Panc1 (cell line): ENCODE measurements at regions not wholly inside any gene's neighbourhood (a gene's known extent, or its start where the extent isn't known, plus 50 kb on each side); places are given as distances from the start of the nearest gene placed in this dataset.
A peak's percentile ranks its signal among the peaks of the same experiment; 100 is the strongest.

Source experiments
- ATAC-seq: fragments of 200-7000 bp; cut with Tn5 transposase; 2 replicates; pipeline ENCODE4 v1.9.1; 2020; ENCODE audit warnings: mild to moderate bottlenecking, moderate library complexity
- BruUV-seq: library from RNA; stranded (reverse); fragments of 400-500 nt; replicated peaks from 2 replicates; lab custom pipeline; 2021; lab: Mats Ljungman, UMichigan
- CTCF ChIA-PET: fragments of 300-600 bp; sonication (Branson Sonifier 250); formaldehyde crosslinking; loops from one replicate; lab custom pipeline; 2022; ENCODE audit warnings: antibody characterized with exemption; lab: Charles Lee
- POLR2A ChIA-PET: fragments of 300-600 bp; sonication (Branson Sonifier 250); formaldehyde crosslinking; loops from one replicate; lab custom pipeline; 2022; ENCODE audit warnings: antibody characterized with exemption; lab: Charles Lee
- DNase-seq: peaks from one replicate; pipeline ENCODE4 v3.0.0-alpha.2; 2010; ENCODE audit warnings: low read depth, low spot score
- H3K27ac ChIP-seq: 2 replicates; pipeline ENCODE4 v1.5.1; 2011; ENCODE audit warnings: mild to moderate bottlenecking, low read length, inconsistent platforms
- H3K27me3 ChIP-seq: fragments of 200-500 bp; sonication (Bioruptor generic); 2 replicates; pipeline ENCODE4 v1.6.0; 2014; ENCODE audit warnings: low read length, inconsistent platforms; ENCODE audit not compliant: control insufficient read depth, insufficient read depth
- H3K36me3 ChIP-seq: fragments of 200-500 bp; sonication (Bioruptor generic); 2 replicates; pipeline ENCODE4 v1.5.1; 2014; ENCODE audit warnings: inconsistent platforms, mild to moderate bottlenecking, low read length, moderate library complexity; ENCODE audit not compliant: control insufficient read depth, insufficient read depth
- H3K4me1 ChIP-seq: 2 replicates; pipeline ENCODE4 v1.5.1; 2011; ENCODE audit warnings: inconsistent platforms, mild to moderate bottlenecking, low read length, moderate library complexity; ENCODE audit not compliant: control insufficient read depth, insufficient read depth
- H3K4me3 ChIP-seq, 2 experiments: 2 replicates each; pipeline ENCODE4 v1.5.1; 2011 to 2012; ENCODE audit warnings: low read depth in 2 of 2, low read length in 2 of 2, mild to moderate bottlenecking in 2 of 2, inconsistent platforms in 1 of 2, moderate library complexity in 1 of 2
- H3K9me3 ChIP-seq: fragments of 200-500 bp; sonication (Bioruptor generic); 2 replicates; pipeline ENCODE4 v1.5.1; 2014; ENCODE audit warnings: low read depth, mild to moderate bottlenecking, inconsistent platforms, low read length, moderate library complexity; ENCODE audit not compliant: control insufficient read depth, insufficient read depth
- CTCF ChIP-seq: fragments of 450-650 bp; IDR thresholded peaks from 2 replicates; pipeline ENCODE4 v1.5.1; 2017; ENCODE audit warnings: mild to moderate bottlenecking
- POLR2AphosphoS5 ChIP-seq: IDR thresholded peaks from 2 replicates; pipeline ENCODE4 v1.6.1; 2012; ENCODE audit warnings: mild to moderate bottlenecking, low read depth, low read length, moderate library complexity
- REST ChIP-seq, 2 experiments: IDR thresholded peaks; 2 replicates each; pipeline ENCODE4 v1.6.1; 2011 to 2012; ENCODE audit warnings: low read depth in 2 of 2, control low read depth in 1 of 2, low read length in 1 of 2, mild to moderate bottlenecking in 1 of 2, moderate library complexity in 1 of 2; ENCODE audit not compliant: insufficient read depth in 1 of 2
- SIN3A ChIP-seq: IDR thresholded peaks from 2 replicates; pipeline ENCODE4 v1.6.1; 2012; ENCODE audit warnings: low read depth, mild to moderate bottlenecking, low read length, moderate library complexity, borderline replicate concordance; ENCODE audit not compliant: insufficient read depth
- TCF7L2 ChIP-seq: IDR thresholded peaks from 2 replicates; pipeline ENCODE4 v1.6.1; 2011; ENCODE audit warnings: mild to moderate bottlenecking, low read depth, low read length, inconsistent platforms
- in situ Hi-C: cut with HindIII; loops from 2 replicates; pipeline ENCODE4 v1.10.0; 2016; ENCODE audit warnings: low sequenced_read_pairs, low pct_unique_long_range_greater_than_20kb
- intact Hi-C: fragments of 100-400 bp; cut with micrococcal nuclease; formaldehyde crosslinking; loops from one replicate; pipeline ENCODE4 v1.10.0; 2022; ENCODE audit not compliant: unreplicated experiment

- CTCF ChIA-PET: no interaction called here
- 0 out of 2 replicates have a peak overlapping the region, but pooled peaks have one; percentile 29 for H3K27ac ChIP-seq
- ATAC-seq (no peak), DNase-seq (no peak)
- no peaks in the 10 kb centered on the region for H3K9me3 ChIP-seq
- in situ Hi-C loops: no loop called here
- no peaks in the 10 kb centered on the region for H3K36me3 ChIP-seq
- no peak overlapping the region for H3K4me3 ChIP-seq
- no peak for TF ChIP-seq POLR2AphosphoS5
- no peak for TF ChIP-seq CTCF
- no peak for TF ChIP-seq TCF7L2
- no peak for TF ChIP-seq REST (IDR thresholded peaks at IDR 0.05; ENCODE audit: insufficient read depth in 1 of 2, low read depth in 2 of 2, low read length in 1 of 2)
- no peak for TF ChIP-seq SIN3A
- BruUV-seq: no TSS peak
- H3K4me1 ChIP-seq: peaks cover 6% of the 10 kb centered on the region; the same call in 1 of the 2 replicates
- intact Hi-C loops: no loop called here
- no peaks in the 10 kb centered on the region for H3K27me3 ChIP-seq
- POLR2A ChIA-PET: no interaction called here
Observed at GRCh38 chr3:14284694-14285547, 106.3 kb downstream of the LSM3 start.

GRCh38 chr3:14285548-14285925, 106.9 kb downstream of the LSM3 start:
- in situ Hi-C loops: no loop called here
- intact Hi-C loops: no loop called here
- no peaks in the 10 kb centered on the region for H3K36me3 ChIP-seq
- H3K4me3 ChIP-seq: no peak overlapping the region
- ATAC-seq: no peak
- no peaks in the 10 kb centered on the region for H3K27me3 ChIP-seq
- no peak for DNase-seq
- no TSS peak for BruUV-seq
- no peak overlapping the region for H3K27ac ChIP-seq
- ChIA-PET POLR2A (no interaction called here), CTCF (no interaction called here)
- TF ChIP-seq POLR2AphosphoS5: no peak
- no peak for TF ChIP-seq SIN3A
- TF ChIP-seq TCF7L2: no peak
- no peak for TF ChIP-seq CTCF
- no peak for TF ChIP-seq REST (IDR thresholded peaks at IDR 0.05; ENCODE audit: insufficient read depth in 1 of 2, low read depth in 2 of 2, low read length in 1 of 2)
- peaks cover 8% of the 10 kb centered on the region; the same call in 1 of the 2 replicates for H3K4me1 ChIP-seq
- no peaks in the 10 kb centered on the region for H3K9me3 ChIP-seq
